ENCODE measurements at regions not wholly inside any gene's neighbourhood (a gene's known extent, or its start where the extent isn't known, plus 50 kb on each side); places are given as distances from the start of the nearest gene placed in this dataset.
A peak's percentile ranks its signal among the peaks of the same experiment; 100 is the strongest.
"Not testable (repeated sequence)": the region's sequence is repeated elsewhere in the genome, so short reads cannot be mapped to it uniquely, and the experiment has no call there.

GRCh38 chr20:55517584-55517983, 487.7 kb downstream of the CBLN4 start:
- not testable (repeated sequence) for DNase-seq

GRCh38 chr20:55515832-55516231, 489.5 kb downstream of the CBLN4 start:
- no peak for DNase-seq

GRCh38 chr20:55514531-55514930, 490.8 kb downstream of the CBLN4 start:
- DNase-seq: no peak

- no peak for DNase-seq
These were observed 491.4 kb downstream of the CBLN4 start for GRCh38 chr20:55513954-55514353.

- DNase-seq: no peak
These were observed 505.2 kb downstream of the CBLN4 start for GRCh38 chr20:55500130-55500529.

GRCh38 chr20:55488593-55488992, 516.7 kb downstream of the CBLN4 start:
- DNase-seq: no peak

- DNase-seq: no peak
These were observed 526.4 kb downstream of the CBLN4 start for GRCh38 chr20:55478724-55479450.

- DNase-seq: no peak
These were observed 532.6 kb downstream of the CBLN4 start for GRCh38 chr20:55472704-55473103.

GRCh38 chr20:55471052-55472006, 534.0 kb downstream of the CBLN4 start:
- DNase-seq: no peak

- no peak for DNase-seq
These were observed 536.2 kb downstream of the CBLN4 start for GRCh38 chr20:55469074-55469473.

- no peak for DNase-seq
These were observed 543.8 kb downstream of the CBLN4 start for GRCh38 chr20:55461519-55461918.

- DNase-seq: no peak
These were observed 548.9 kb downstream of the CBLN4 start for GRCh38 chr20:55456316-55456940.

GRCh38 chr20:55449091-55449490, 556.2 kb downstream of the CBLN4 start:
- DNase-seq: no peak

- DNase-seq: no peak
These were observed 559.0 kb downstream of the CBLN4 start for GRCh38 chr20:55446301-55446700.

GRCh38 chr20:55439070-55439469, 566.2 kb downstream of the CBLN4 start:
- no peak for DNase-seq

GRCh38 chr20:55437798-55438415, 567.4 kb downstream of the CBLN4 start:
- no peak for DNase-seq

GRCh38 chr20:55424968-55425367, 580.4 kb downstream of the CBLN4 start:
- no peak for DNase-seq

GRCh38 chr20:55424476-55424875, 580.8 kb downstream of the CBLN4 start:
- no peak for DNase-seq

- no peak for DNase-seq
These were observed 587.5 kb downstream of the CBLN4 start for GRCh38 chr20:55417836-55418235.

- DNase-seq: peak; percentile 11 to 15
These were observed 589.7 kb downstream of the CBLN4 start for GRCh38 chr20:55415567-55416142.

- DNase-seq: not testable (repeated sequence)
These were observed 592.8 kb downstream of the CBLN4 start for GRCh38 chr20:55412508-55412907.

GRCh38 chr20:55406891-55407290, 598.4 kb downstream of the CBLN4 start:
- DNase-seq: no peak

GRCh38 chr20:55394592-55394991, 610.7 kb downstream of the CBLN4 start:
- no peak for DNase-seq
